PC-3 (cell line): ENCODE measurements at regions not wholly inside any gene's neighbourhood (a gene's known extent, or its start where the extent isn't known, plus 50 kb on each side); places are given as distances from the start of the nearest gene placed in this dataset.

Experiments
- EZH2phosphoT487 ChIP-seq: fragments of 300-600 bp; sonication (generic); IDR thresholded peaks from 2 replicates; pipeline ENCODE4 v1.6.1; 2018; ENCODE audit warnings: mild to moderate bottlenecking, antibody characterized with exemption, low read length, borderline replicate concordance
- TF ChIP-seq, protein P1 (sequence below): fragments of 300-600 bp; sonication (generic); conservative IDR thresholded peaks from 2 replicates; pipeline ENCODE4 v1.5.1; 2017; ENCODE audit warnings: antibody characterized with exemption, low read depth, mild to moderate bottlenecking, low read length

DNA sequence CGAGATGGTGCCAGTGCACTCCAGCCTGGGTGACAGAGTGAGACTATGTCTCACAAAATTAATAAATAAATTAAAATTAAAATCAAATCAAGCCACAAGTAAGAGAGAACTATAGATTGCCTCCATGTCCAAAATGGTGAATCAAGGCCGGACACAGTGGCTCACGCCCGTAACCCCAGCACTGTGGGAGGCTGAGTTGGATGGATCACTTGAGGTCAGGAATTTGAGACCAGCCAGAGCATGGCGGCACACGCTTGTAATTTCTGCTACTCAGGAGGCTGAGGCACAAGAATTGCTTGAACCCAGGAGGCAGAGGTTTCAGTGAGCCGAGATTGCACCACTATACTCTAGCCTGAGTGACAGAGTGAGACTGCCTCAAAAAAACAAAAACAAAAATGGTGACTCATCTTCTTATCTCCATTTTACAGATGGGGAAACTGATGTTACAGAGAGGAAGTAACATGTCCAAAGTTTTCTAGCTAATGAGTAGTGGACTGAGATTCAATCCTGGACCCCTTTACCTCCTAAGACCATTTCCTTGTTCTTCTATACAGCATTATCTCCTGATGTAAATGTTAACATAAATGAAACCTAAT is 99.0 kb upstream of the HNRNPU start:
- TF ChIP-seq, protein P1, sequence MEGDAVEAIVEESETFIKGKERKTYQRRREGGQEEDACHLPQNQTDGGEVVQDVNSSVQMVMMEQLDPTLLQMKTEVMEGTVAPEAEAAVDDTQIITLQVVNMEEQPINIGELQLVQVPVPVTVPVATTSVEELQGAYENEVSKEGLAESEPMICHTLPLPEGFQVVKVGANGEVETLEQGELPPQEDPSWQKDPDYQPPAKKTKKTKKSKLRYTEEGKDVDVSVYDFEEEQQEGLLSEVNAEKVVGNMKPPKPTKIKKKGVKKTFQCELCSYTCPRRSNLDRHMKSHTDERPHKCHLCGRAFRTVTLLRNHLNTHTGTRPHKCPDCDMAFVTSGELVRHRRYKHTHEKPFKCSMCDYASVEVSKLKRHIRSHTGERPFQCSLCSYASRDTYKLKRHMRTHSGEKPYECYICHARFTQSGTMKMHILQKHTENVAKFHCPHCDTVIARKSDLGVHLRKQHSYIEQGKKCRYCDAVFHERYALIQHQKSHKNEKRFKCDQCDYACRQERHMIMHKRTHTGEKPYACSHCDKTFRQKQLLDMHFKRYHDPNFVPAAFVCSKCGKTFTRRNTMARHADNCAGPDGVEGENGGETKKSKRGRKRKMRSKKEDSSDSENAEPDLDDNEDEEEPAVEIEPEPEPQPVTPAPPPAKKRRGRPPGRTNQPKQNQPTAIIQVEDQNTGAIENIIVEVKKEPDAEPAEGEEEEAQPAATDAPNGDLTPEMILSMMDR: no peak
- no peak for TF ChIP-seq EZH2phosphoT487
